ENCODE measurements at regions not wholly inside any gene's neighbourhood (a gene's known extent, or its start where the extent isn't known, plus 50 kb on each side); places are given as distances from the start of the nearest gene placed in this dataset.
A peak's percentile ranks its signal among the peaks of the same experiment; 100 is the strongest.

GRCh38 chr6:148249160-148249559, 93.5 kb upstream of the SASH1 start:
- ChIA-PET CTCF (interaction anchor here (1.4 to 2.2 kb wide), 2 partner anchors 26 to 72 kb away, joined by 3 to 4 read pairs; no protein-coding TSS in a partner anchor), POLR2A (no interaction called here)
- TF ChIP-seq CTCF (IDR thresholded peaks at IDR 0.05; ENCODE audit: control extremely low read depth, extremely low read depth, low read depth, missing control alignments): no peak
- no peak for DNase-seq (ENCODE audit: extremely low spot score)

GRCh38 chr6:148249679-148250375, 92.8 kb upstream of the SASH1 start:
- ChIA-PET CTCF (interaction anchor here (0.8 to 3.5 kb wide), 5 partner anchors 8 to 84 kb away, joined by 3 to 12 read pairs (median 4); no protein-coding TSS in a partner anchor), POLR2A (no interaction called here)
- no peak for DNase-seq (ENCODE audit: extremely low spot score)
- no peak for TF ChIP-seq CTCF (IDR thresholded peaks at IDR 0.05; ENCODE audit: control extremely low read depth, extremely low read depth, low read depth, missing control alignments)

GRCh38 chr6:148250975-148251685, 91.5 kb upstream of the SASH1 start:
- peak; percentile 16 for DNase-seq (ENCODE audit: extremely low spot score)
- CTCF ChIA-PET: interaction anchor here (0.7 to 3.5 kb wide), 10 partner anchors 9 to 108 kb away, joined by 3 to 12 read pairs (median 4); no protein-coding TSS in a partner anchor
- POLR2A ChIA-PET: no interaction called here
- TF ChIP-seq CTCF (IDR thresholded peaks at IDR 0.05; ENCODE audit: control extremely low read depth, extremely low read depth, low read depth, missing control alignments): peak; percentile 38

- CTCF ChIA-PET: interaction anchor here (0.9 to 3.5 kb wide), 5 partner anchors 18 to 107 kb away, joined by 3 to 12 read pairs (median 6); no protein-coding TSS in a partner anchor
- DNase-seq (ENCODE audit: extremely low spot score): no peak
- TF ChIP-seq CTCF (IDR thresholded peaks at IDR 0.05; ENCODE audit: control extremely low read depth, extremely low read depth, low read depth, missing control alignments): no peak
- POLR2A ChIA-PET: no interaction called here
Observed at GRCh38 chr6:148251891-148252290, 90.7 kb upstream of the SASH1 start.

- POLR2A ChIA-PET: no interaction called here
- CTCF ChIA-PET: interaction anchor here (1.1 to 1.5 kb wide), 3 partner anchors 9 to 80 kb away, joined by 3 read pairs; no protein-coding TSS in a partner anchor
Observed at GRCh38 chr6:148257810-148258209, 84.8 kb upstream of the SASH1 start.

More at GRCh38 chr6:148257810-148258209, 84.8 kb upstream of the SASH1 start:
- no peak for DNase-seq (ENCODE audit: extremely low spot score)
- no peak for TF ChIP-seq CTCF (IDR thresholded peaks at IDR 0.05; ENCODE audit: control extremely low read depth, extremely low read depth, low read depth, missing control alignments)

Data from GM10248 (cell line).